Muscle layer of colon (tissue), 2 donors: ENCODE measurements at regions not wholly inside any gene's neighbourhood (a gene's known extent, or its start where the extent isn't known, plus 50 kb on each side); places are given as distances from the start of the nearest gene placed in this dataset.
"Not testable (repeated sequence)": the region's sequence is repeated elsewhere in the genome, so short reads cannot be mapped to it uniquely, and the experiment has no call there.

Source experiments
- H3K27ac ChIP-seq: one replicate; pipeline ENCODE4 v1.7.0; 2013; ENCODE audit warnings: low read depth, mild to moderate bottlenecking, low read length, moderate library complexity
- H3K27me3 ChIP-seq, 2 donors: one replicate each; pipeline ENCODE4 v1.7.0; 2013; ENCODE audit warnings: low read length in 2 of 2, mild to moderate bottlenecking in 2 of 2; ENCODE audit not compliant: insufficient read depth in 2 of 2, control insufficient read depth in 1 of 2
- H3K36me3 ChIP-seq: one replicate; pipeline ENCODE4 v1.7.0; 2013; ENCODE audit warnings: mild to moderate bottlenecking, low read length; ENCODE audit not compliant: insufficient read depth
- H3K4me1 ChIP-seq: one replicate; pipeline ENCODE4 v1.7.0; 2013; ENCODE audit warnings: mild to moderate bottlenecking, low read length; ENCODE audit not compliant: insufficient read depth
- H3K4me3 ChIP-seq, 2 donors: one replicate each; pipeline ENCODE4 v1.7.0; 2013; ENCODE audit warnings: low read length in 2 of 2, low read depth in 1 of 2, mild to moderate bottlenecking in 1 of 2, moderate library complexity in 1 of 2
- H3K9ac ChIP-seq: one replicate; pipeline ENCODE4 v1.7.0; 2013; ENCODE audit warnings: low read length
- H3K9me3 ChIP-seq: one replicate; pipeline ENCODE4 v1.7.0; 2013; ENCODE audit warnings: mild to moderate bottlenecking, low read length
- donor health status: abdominal sarcoma.
- donor health status: Adenocarcinoma of cecum.

DNA sequence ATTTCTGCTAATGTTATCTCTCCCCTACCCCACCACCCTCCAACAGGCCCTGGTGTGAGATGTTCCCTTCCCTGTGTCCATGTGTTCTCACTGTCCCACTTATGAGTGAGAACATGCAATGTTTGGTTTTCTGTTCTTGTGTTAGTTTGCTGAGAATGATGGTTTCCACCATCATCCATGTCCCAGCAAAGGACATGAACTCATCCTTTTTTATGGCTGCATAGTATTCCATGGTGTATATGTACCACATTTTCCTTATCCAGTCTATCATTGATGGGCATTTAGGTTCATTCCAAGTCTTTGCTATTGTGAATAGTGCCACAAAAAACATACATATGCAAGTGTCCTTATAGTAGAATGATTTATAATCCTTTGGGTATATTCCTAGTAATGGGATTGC lies 104.5 kb downstream of the ZNF33B start:
- H3K36me3 ChIP-seq = not testable (repeated sequence)

DNA sequence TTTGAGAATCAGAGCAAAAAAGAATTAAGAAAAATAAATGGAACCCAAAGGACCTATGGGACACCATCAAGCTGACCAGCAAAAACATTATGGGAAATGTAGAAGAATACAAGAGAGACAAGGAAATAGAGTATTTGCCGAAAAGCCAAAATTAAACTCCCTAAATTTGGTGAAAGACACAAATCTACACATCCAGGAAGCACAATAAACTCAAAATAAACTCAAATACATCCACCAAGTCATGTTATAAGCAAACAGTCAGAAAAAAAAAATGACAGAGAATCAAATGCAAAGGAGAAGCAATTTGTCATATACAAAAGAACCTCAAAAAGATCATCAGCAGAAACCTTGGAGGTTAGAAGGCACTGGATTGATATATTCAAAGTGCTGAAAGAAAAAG lies 105.4 kb downstream of the ZNF33B start:
- no peak overlapping the region for H3K27ac ChIP-seq
- no peak overlapping the region for H3K9ac ChIP-seq
- H3K9me3 ChIP-seq = peaks cover 27% of the 10 kb centered on the region
- no peaks in the 10 kb centered on the region for H3K4me1 ChIP-seq
- no peak overlapping the region for H3K4me3 ChIP-seq
- H3K27me3 ChIP-seq = no peaks in the 10 kb centered on the region
- H3K36me3 ChIP-seq = no peaks in the 10 kb centered on the region

More for the DNA sequence above, 104.5 kb downstream of the ZNF33B start:
- H3K27me3 ChIP-seq, H3K9ac ChIP-seq, H3K4me1 ChIP-seq, H3K27ac ChIP-seq, H3K4me3 ChIP-seq: not testable (repeated sequence)
- peaks cover 27% of the 10 kb centered on the region for H3K9me3 ChIP-seq

DNA sequence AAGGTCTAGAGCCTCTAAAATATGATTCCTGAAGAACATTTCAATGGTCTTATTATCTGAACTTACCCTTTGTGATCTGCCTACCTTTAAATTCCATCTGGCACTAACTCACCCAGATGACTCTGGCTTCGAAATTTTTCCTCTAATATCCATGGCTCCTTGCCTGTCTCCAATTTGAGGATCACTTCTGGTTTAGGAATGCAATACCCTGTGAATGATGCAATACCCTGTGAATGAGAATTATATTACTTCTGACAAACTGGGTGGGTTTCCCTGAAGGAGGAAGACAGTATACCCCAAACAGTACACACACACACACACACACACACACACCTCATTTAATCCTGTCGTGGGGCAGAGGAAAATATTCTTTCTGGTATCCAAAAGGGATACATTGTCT lies 115.3 kb downstream of the ZNF33B start:
- Histone ChIP-seq H3K4me3 (no peak overlapping the region), H3K9me3 (peaks cover 61% of the 10 kb centered on the region), H3K27me3 (no peaks in the 10 kb centered on the region), H3K4me1 (no peaks in the 10 kb centered on the region), H3K9ac (no peak overlapping the region), H3K36me3 (peaks cover 48% of the 10 kb centered on the region), H3K27ac (no peak overlapping the region)

- no peaks in the 10 kb centered on the region for H3K4me1 ChIP-seq
- H3K4me3 ChIP-seq = no peak overlapping the region
- no peak overlapping the region for H3K27ac ChIP-seq
- no peaks in the 10 kb centered on the region for H3K27me3 ChIP-seq
- H3K36me3 ChIP-seq = peaks cover 43% of the 10 kb centered on the region
- H3K9ac ChIP-seq = no peak overlapping the region
- peaks cover 86% of the 10 kb centered on the region for H3K9me3 ChIP-seq
Measured at GRCh38 chr10:42519761-42520460, 118.5 kb downstream of the ZNF33B start.

DNA sequence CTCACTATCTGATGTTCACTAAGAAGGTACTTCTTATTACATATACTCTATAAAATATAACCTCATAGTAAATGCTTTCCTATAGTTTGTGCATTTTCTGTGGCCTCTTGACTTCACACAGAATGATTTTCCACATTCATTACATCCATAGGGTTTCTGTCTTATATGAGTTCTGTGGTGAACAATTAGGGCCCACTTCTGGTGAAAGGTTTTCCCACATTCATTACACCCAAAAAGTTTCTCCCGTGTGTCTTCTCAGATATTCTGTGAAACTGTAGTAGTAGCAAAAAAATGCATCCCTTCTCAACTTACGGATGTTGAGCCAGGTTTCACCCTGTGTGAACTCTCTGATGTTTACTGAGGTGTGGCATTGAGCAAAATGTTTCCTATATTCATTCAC lies 119.3 kb downstream of the ZNF33B start:
- Histone ChIP-seq H3K36me3 (peaks cover 36% of the 10 kb centered on the region), H3K27me3 (no peaks in the 10 kb centered on the region), H3K4me3 (no peak overlapping the region), H3K27ac (no peak overlapping the region), H3K4me1 (no peaks in the 10 kb centered on the region), H3K9me3 (peaks cover 86% of the 10 kb centered on the region), H3K9ac (no peak overlapping the region)

DNA sequence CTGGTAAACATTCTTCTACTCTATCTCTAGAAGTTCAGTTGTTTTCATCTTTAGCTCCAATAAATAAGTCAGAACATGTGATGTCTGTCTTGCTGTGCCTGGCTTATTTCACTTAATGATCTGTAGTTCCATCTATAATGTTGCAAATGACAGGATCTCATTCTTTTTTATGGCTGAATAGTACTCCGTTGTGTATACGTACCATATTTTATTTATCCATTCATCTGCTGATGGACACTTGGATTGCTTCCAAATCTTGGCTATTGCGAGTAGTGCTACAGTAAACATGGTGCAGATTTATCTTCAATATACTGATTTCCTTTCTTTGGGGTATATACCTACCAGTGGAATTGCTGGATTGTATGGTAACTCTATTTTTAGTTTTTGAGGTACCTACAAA lies 124.4 kb downstream of the ZNF33B start:
- H3K9ac ChIP-seq = no peak overlapping the region
- H3K27me3 ChIP-seq = no peaks in the 10 kb centered on the region
- no peaks in the 10 kb centered on the region for H3K36me3 ChIP-seq
- H3K9me3 ChIP-seq = peaks cover 56% of the 10 kb centered on the region
- H3K4me3 ChIP-seq = no peak overlapping the region
- no peaks in the 10 kb centered on the region for H3K4me1 ChIP-seq
- no peak overlapping the region for H3K27ac ChIP-seq

- Histone ChIP-seq H3K4me3 (no peak overlapping the region), H3K4me1 (no peaks in the 10 kb centered on the region), H3K36me3 (no peaks in the 10 kb centered on the region), H3K9ac (no peak overlapping the region), H3K9me3 (no peaks in the 10 kb centered on the region), H3K27ac (no peak overlapping the region), H3K27me3 (no peaks in the 10 kb centered on the region)
Measured at GRCh38 chr10:42491801-42492200, 146.6 kb downstream of the ZNF33B start.

DNA sequence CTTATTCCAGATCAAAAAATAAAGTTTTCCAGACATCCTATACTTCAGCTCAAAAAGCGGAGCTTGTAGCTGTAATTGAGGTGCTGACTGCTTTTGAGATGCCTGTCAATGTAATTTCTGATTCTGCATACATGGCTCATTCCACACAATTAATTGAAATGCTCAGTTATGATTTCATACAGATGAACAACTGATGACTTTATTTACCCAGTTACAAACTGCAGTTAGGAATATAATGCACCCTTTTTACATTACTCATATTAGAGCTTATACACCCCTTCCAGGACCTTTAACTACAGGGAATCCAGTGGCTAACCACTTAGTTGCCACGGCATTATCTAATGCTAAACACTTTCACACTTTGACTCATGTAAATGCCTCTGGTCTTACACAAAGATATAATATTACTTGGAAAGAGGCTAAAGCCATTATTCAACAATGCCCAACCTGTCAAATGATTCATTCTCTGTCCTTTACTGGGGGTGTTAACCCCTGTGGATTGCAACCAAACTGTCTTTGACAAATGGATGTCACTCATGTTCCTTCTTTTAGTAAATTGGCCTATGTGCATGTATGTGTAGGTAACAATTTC lies 147.3 kb downstream of the ZNF33B start:
- H3K27me3 ChIP-seq = no peaks in the 10 kb centered on the region
- H3K27ac ChIP-seq = no peak overlapping the region
- H3K4me3 ChIP-seq = no peak overlapping the region
- H3K4me1 ChIP-seq = no peaks in the 10 kb centered on the region
- H3K9ac ChIP-seq = no peak overlapping the region
- H3K9me3 ChIP-seq = no peaks in the 10 kb centered on the region
- no peaks in the 10 kb centered on the region for H3K36me3 ChIP-seq

GRCh38 chr10:42490368-42490767 lies 148.0 kb downstream of the ZNF33B start:
- Histone ChIP-seq H3K27ac (no peak overlapping the region), H3K9ac (no peak overlapping the region), H3K9me3 (no peaks in the 10 kb centered on the region), H3K36me3 (no peaks in the 10 kb centered on the region), H3K4me1 (no peaks in the 10 kb centered on the region), H3K4me3 (no peak overlapping the region), H3K27me3 (no peaks in the 10 kb centered on the region)

DNA sequence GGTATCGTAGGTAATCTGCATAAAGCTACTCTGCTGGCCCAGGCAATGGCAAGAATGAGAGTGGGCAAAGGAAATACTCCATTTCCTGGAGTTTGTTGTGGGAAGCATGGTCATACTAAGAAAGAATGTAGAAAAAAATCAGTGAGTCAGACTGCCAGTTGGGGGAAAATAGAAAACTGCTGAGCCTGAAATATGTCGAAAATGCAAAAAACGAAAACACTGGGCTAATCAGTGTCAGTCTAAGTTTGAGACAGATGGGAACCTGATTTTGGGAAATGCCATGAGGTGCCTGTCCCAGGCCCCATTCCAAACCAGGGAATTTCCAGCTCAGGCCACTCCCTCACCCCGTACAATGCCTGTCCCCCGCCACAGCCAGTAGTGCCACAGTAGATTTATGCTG lies 150.0 kb downstream of the ZNF33B start:
- no peak overlapping the region for H3K4me3 ChIP-seq
- no peak overlapping the region for H3K9ac ChIP-seq
- no peaks in the 10 kb centered on the region for H3K27me3 ChIP-seq
- H3K36me3 ChIP-seq = no peaks in the 10 kb centered on the region
- H3K9me3 ChIP-seq = no peaks in the 10 kb centered on the region
- H3K4me1 ChIP-seq = no peaks in the 10 kb centered on the region
- H3K27ac ChIP-seq = no peak overlapping the region

DNA sequence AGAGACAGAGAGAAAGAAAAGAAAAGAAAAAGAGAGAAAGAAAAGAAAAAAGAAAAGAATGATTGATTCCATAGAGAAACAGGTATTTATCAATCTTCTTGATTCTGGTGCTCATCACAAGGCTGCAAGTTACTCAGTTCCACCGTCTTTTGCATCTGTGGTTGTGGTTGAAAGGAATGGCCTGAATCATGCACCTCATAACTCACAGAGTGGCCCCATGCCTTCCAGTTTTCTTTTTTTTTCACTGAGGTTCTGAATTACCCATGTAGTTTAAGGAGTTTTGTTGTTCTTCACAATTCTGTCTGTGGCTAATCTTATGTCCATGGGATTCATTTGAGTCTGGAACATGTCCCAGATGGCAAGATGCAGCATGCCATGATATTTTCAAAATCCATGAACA lies 156.0 kb downstream of the ZNF33B start:
- Histone ChIP-seq H3K4me1 (no peaks in the 10 kb centered on the region), H3K4me3 (no peak overlapping the region), H3K36me3 (no peaks in the 10 kb centered on the region), H3K27ac (no peak overlapping the region), H3K27me3 (no peaks in the 10 kb centered on the region), H3K9me3 (no peaks in the 10 kb centered on the region), H3K9ac (no peak overlapping the region)

DNA sequence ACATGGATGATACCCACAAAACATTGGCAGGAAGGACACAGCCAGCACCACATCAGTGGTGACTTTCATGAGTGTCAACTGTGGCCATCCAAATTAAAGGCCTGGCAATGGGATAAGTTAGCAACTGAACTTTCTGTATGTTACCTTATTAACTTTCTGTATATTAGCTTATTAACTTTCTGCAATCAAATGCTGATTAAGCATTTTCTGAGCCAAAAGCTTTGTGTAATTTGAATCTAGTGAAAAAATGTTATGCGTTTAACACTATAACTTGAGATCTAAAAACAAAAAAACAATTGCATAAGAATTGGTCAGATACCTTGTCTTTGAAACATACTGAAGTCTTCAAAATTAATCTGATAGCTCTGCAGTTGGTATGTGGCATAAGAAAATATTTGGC lies 159.3 kb downstream of the ZNF33B start:
- Histone ChIP-seq H3K4me3 (no peak overlapping the region), H3K4me1 (no peaks in the 10 kb centered on the region), H3K27me3 (no peaks in the 10 kb centered on the region), H3K9ac (no peak overlapping the region), H3K27ac (no peak overlapping the region), H3K36me3 (no peaks in the 10 kb centered on the region), H3K9me3 (no peaks in the 10 kb centered on the region)
